SK-N-SH (cell line): ENCODE measurements at regions not wholly inside any gene's neighbourhood (a gene's known extent, or its start where the extent isn't known, plus 50 kb on each side); places are given as distances from the start of the nearest gene placed in this dataset.

Source experiments
- CTCF ChIA-PET: fragments of 300-600, 350-600 bp; formaldehyde crosslinking; extraction: SDS; loops from one replicate; lab custom pipeline; 2021; lab: Yijun Ruan, JAX
- POLR2A ChIA-PET: fragments of 350-600 bp; sonication (Branson Sonifier 250); formaldehyde crosslinking; extraction: SDS; loops from one replicate; lab custom pipeline; 2020; ENCODE audit warnings: antibody characterized with exemption, inconsistent platforms; lab: Yijun Ruan, JAX
- DNase-seq: peaks from one replicate; pipeline ENCODE4 v3.0.0; 2012
- H2AFZ ChIP-seq: fragments of 200-600 bp; sonication (generic); 2 replicates; pipeline ENCODE4 v1.8.1; 2016; ENCODE audit warnings: antibody characterized with exemption, mild to moderate bottlenecking, low read depth
- H3F3A ChIP-seq: fragments of 200-600 bp; sonication (generic); replicated peaks from 2 replicates; pipeline ENCODE3; 2016; ENCODE audit warnings: antibody characterized with exemption, mild to moderate bottlenecking; ENCODE audit not compliant: insufficient read depth
- H3K27ac ChIP-seq, 2 experiments: fragments of 200-500 bp in 1 of 2; fragments of 200-600 bp in 1 of 2; sonication (Bioruptor generic) in 1 of 2; sonication (generic), shearing (Covaris generic) in 1 of 2; 2 replicates each; pipeline versions ENCODE4 v1.5.1 to v1.6.1; 2014 to 2016; ENCODE audit warnings: low read depth in 2 of 2, inconsistent platforms in 1 of 2, low read length in 1 of 2, mild to moderate bottlenecking in 1 of 2, mixed read lengths in 1 of 2
- H3K27me3 ChIP-seq: fragments of 200-600 bp; sonication (generic), shearing (Covaris generic); 2 replicates; pipeline ENCODE4 v1.6.1; 2016; ENCODE audit warnings: mixed run types; ENCODE audit not compliant: insufficient read depth
- H3K36me3 ChIP-seq, 2 experiments: fragments of 200-500 bp in 1 of 2; fragments of 200-600 bp in 1 of 2; sonication (Bioruptor generic) in 1 of 2; sonication (generic) in 1 of 2; replicated peaks in 1 of 2; 2 replicates each; pipeline versions ENCODE3 to v1.5.1; 2014 to 2016; ENCODE audit warnings: low read length in 1 of 2, mild to moderate bottlenecking in 1 of 2; ENCODE audit not compliant: insufficient read depth in 2 of 2, control insufficient read depth in 1 of 2
- H3K4me1 ChIP-seq, 2 experiments: fragments of 200-500 bp in 1 of 2; fragments of 200-600 bp in 1 of 2; sonication (Bioruptor generic) in 1 of 2; sonication (generic), shearing (Covaris generic) in 1 of 2; 2 replicates each; pipeline versions ENCODE4 v1.5.1 to v1.6.1; 2014 to 2016; ENCODE audit warnings: low read depth in 1 of 2, low read length in 1 of 2, mixed run types in 1 of 2; ENCODE audit not compliant: insufficient read depth in 2 of 2, control insufficient read depth in 1 of 2
- H3K4me2 ChIP-seq: fragments of 200-600 bp; sonication (generic), shearing (Covaris generic); 2 replicates; pipeline ENCODE4 v1.6.1; 2017; ENCODE audit warnings: mixed run types
- H3K4me3 ChIP-seq, 2 experiments: fragments of 200-500 bp in 1 of 2; fragments of 200-600 bp in 1 of 2; sonication (Bioruptor generic) in 1 of 2; sonication (generic), shearing (Covaris generic) in 1 of 2; 2 replicates each; pipeline versions ENCODE4 v1.5.1 to v1.8.1; 2014 to 2016; ENCODE audit warnings: low read depth in 2 of 2, inconsistent platforms in 1 of 2, low read length in 1 of 2, mild to moderate bottlenecking in 1 of 2, mixed read lengths in 1 of 2, moderate library complexity in 1 of 2
- H3K79me2 ChIP-seq: fragments of 200-600 bp; sonication (generic); 2 replicates; pipeline ENCODE4 v1.8.1; 2017; ENCODE audit warnings: mild to moderate bottlenecking; ENCODE audit not compliant: insufficient read depth
- H3K9ac ChIP-seq: fragments of 200-600 bp; sonication (generic); 2 replicates; pipeline ENCODE4 v1.6.1; 2017; ENCODE audit warnings: mixed run types
- H3K9me2 ChIP-seq: fragments of 200-600 bp; sonication (generic); 2 replicates; pipeline ENCODE4 v1.6.1; 2017; ENCODE audit warnings: mixed run types
- H3K9me3 ChIP-seq: fragments of 200-600 bp; sonication (generic); 2 replicates; pipeline ENCODE4 v1.6.1; 2017; ENCODE audit warnings: mixed run types, mild to moderate bottlenecking, moderate library complexity
- H4K20me1 ChIP-seq: fragments of 200-600 bp; sonication (generic); 2 replicates; pipeline ENCODE4 v1.6.1; 2017; ENCODE audit warnings: mild to moderate bottlenecking, mixed run types; ENCODE audit not compliant: insufficient read depth
- CHD2 ChIP-seq: fragments of 150-350 bp; IDR thresholded peaks from 2 replicates; pipeline ENCODE4 v1.6.1; 2018; ENCODE audit warnings: low read length; ENCODE audit not compliant: partially characterized antibody
- ELF1 ChIP-seq: IDR thresholded peaks from 2 replicates; pipeline ENCODE4 v1.4.0; 2012
- EP300 ChIP-seq, 2 experiments: IDR thresholded peaks; 2 replicates each; pipeline versions ENCODE4 v1.4.0 to v1.6.1; 2012; ENCODE audit warnings: borderline replicate concordance in 1 of 2, low read depth in 1 of 2, low read length in 1 of 2
- EZH2phosphoT487 ChIP-seq: fragments of 200-600 bp; sonication (generic); IDR thresholded peaks from 2 replicates; pipeline ENCODE4 v1.6.1; 2017; ENCODE audit warnings: low read depth, mixed run types, mild to moderate bottlenecking, antibody characterized with exemption, moderate library complexity, borderline replicate concordance
- FOSL2 ChIP-seq: IDR thresholded peaks from 2 replicates; pipeline ENCODE4 v1.4.0; 2012; ENCODE audit warnings: low read depth, mild to moderate bottlenecking, moderate library complexity, borderline replicate concordance
- FOXM1 ChIP-seq: IDR thresholded peaks from 2 replicates; pipeline ENCODE4 v1.4.0; 2012; ENCODE audit warnings: low read depth, mild to moderate bottlenecking
- GABPA ChIP-seq: IDR thresholded peaks from 2 replicates; pipeline ENCODE4 v1.4.0; 2012; ENCODE audit warnings: low read depth, mild to moderate bottlenecking
- IRF3 ChIP-seq: fragments of 150-350 bp; IDR thresholded peaks from 2 replicates; pipeline ENCODE4 v1.6.1; 2016; ENCODE audit warnings: mild to moderate bottlenecking, low read depth, low read length
- MAX ChIP-seq: IDR thresholded peaks from 2 replicates; pipeline ENCODE4 v1.4.0; 2012; ENCODE audit warnings: low read depth
- NFIC ChIP-seq: IDR thresholded peaks from 2 replicates; pipeline ENCODE4 v1.4.0; 2012; ENCODE audit warnings: borderline replicate concordance
- NRF1 ChIP-seq: IDR thresholded peaks from 2 replicates; pipeline ENCODE4 v1.6.1; 2012; ENCODE audit warnings: low read depth, mild to moderate bottlenecking, low read length
- PBX3 ChIP-seq: IDR thresholded peaks from 2 replicates; pipeline ENCODE4; 2012
- POLR2AphosphoS5 ChIP-seq: IDR thresholded peaks from 2 replicates; pipeline ENCODE4 v1.6.1; 2012; ENCODE audit warnings: low read depth, low read length
- RAD21 ChIP-seq: IDR thresholded peaks from 2 replicates; pipeline ENCODE4 v1.6.1; 2012; ENCODE audit warnings: mild to moderate bottlenecking, low read length
- RCOR1 ChIP-seq: fragments of 150-350 bp; IDR thresholded peaks from 2 replicates; pipeline ENCODE4 v1.6.1; 2017; ENCODE audit warnings: antibody characterized with exemption, low read length
- REST ChIP-seq: IDR thresholded peaks from 2 replicates; pipeline ENCODE4 v1.6.1; 2012; ENCODE audit warnings: mild to moderate bottlenecking, low read depth, low read length, moderate library complexity
- SIN3A ChIP-seq: IDR thresholded peaks from 2 replicates; pipeline ENCODE4 v1.6.1; 2012; ENCODE audit warnings: low read depth, mild to moderate bottlenecking, low read length, moderate library complexity, borderline replicate concordance
- SMC3 ChIP-seq: IDR thresholded peaks from 2 replicates; pipeline ENCODE4 v1.6.1; 2012; ENCODE audit warnings: low read depth, low read length, improper control_type of control experiment
- TCF12 ChIP-seq: IDR thresholded peaks from 2 replicates; pipeline ENCODE4 v1.4.0; 2012
- USF2 ChIP-seq: fragments of 150-350 bp; IDR thresholded peaks from 2 replicates; pipeline ENCODE4 v1.6.1; 2017; ENCODE audit warnings: antibody characterized with exemption, low read length, low read depth, borderline replicate concordance
- YY1 ChIP-seq: IDR thresholded peaks from 2 replicates; pipeline ENCODE4 v1.4.0; 2012; ENCODE audit warnings: low read depth, mild to moderate bottlenecking
- WGBS: methylation state at CpG from one replicate; pipeline ENCODE4 v1.1.6; 2017; ENCODE audit warnings: low lambda C conversion rate; 5-methylcytosine and 5-hydroxymethylcytosine counted together

- H3K9me3 ChIP-seq: no peaks in the 10 kb centered on the region
- H3K9ac ChIP-seq: no peak overlapping the region
- no peaks in the 10 kb centered on the region for H3K27me3 ChIP-seq
- TF ChIP-seq USF2 (no peak), SMC3 (no peak), POLR2AphosphoS5 (no peak), FOSL2 (no peak), GABPA (no peak), RCOR1 (no peak)
- no peaks in the 10 kb centered on the region for H3F3A ChIP-seq
- H2AFZ ChIP-seq: no peak overlapping the region
- no peaks in the 10 kb centered on the region for H4K20me1 ChIP-seq
- H3K4me2 ChIP-seq: no peak overlapping the region
- no peaks in the 10 kb centered on the region for H3K79me2 ChIP-seq
- no peaks in the 10 kb centered on the region for H3K4me1 ChIP-seq
- 23% methylated on average over 1 of the region's 1 CpG for WGBS
- ChIA-PET CTCF (no interaction called here), POLR2A (no interaction called here)
- H3K27ac ChIP-seq: no peak overlapping the region
- no peak overlapping the region for H3K4me3 ChIP-seq
- H3K9me2 ChIP-seq: no peaks in the 10 kb centered on the region
- no peaks in the 10 kb centered on the region for H3K36me3 ChIP-seq
- no peak for DNase-seq
These were observed 182.0 kb downstream of the DICER1 start for GRCh38 chr14:94975366-94975765.

GRCh38 chr14:94974893-94975292 is 182.4 kb downstream of the DICER1 start:
- TF ChIP-seq NRF1 (no peak), TCF12 (no peak), RAD21 (no peak), YY1 (no peak), PBX3 (no peak), USF2 (no peak), FOXM1 (no peak), NFIC (no peak), CHD2 (no peak), RCOR1 (no peak), MAX (no peak), REST (no peak), SIN3A (no peak), EZH2phosphoT487 (no peak), GABPA (no peak), IRF3 (no peak), ELF1 (no peak), EP300 (IDR thresholded peaks at IDR 0.05; ENCODE audit: borderline replicate concordance in 1 of 2, low read depth in 1 of 2, low read length in 1 of 2) (no peak)
- Histone ChIP-seq H3K27me3 (no peaks in the 10 kb centered on the region; the same call in 1 of the 2 replicates), H3K27ac (no peak overlapping the region), H3K9me2 (no peaks in the 10 kb centered on the region), H3K9me3 (no peaks in the 10 kb centered on the region), H2AFZ (no peak overlapping the region), H3K36me3 (no peaks in the 10 kb centered on the region), H3K4me2 (no peak overlapping the region), H3K4me3 (no peak overlapping the region), H3K4me1 (no peaks in the 10 kb centered on the region), H3F3A (no peaks in the 10 kb centered on the region), H3K79me2 (no peaks in the 10 kb centered on the region), H3K9ac (no peak overlapping the region), H4K20me1 (no peaks in the 10 kb centered on the region)
- DNase-seq: no peak
- POLR2A ChIA-PET: no interaction called here
- 28% methylated on average over 3 of the region's 3 CpGs for WGBS
- CTCF ChIA-PET: no interaction called here
